Dermis microvascular lymphatic vessel endothelial cell (primary cell): ENCODE measurements at regions not wholly inside any gene's neighbourhood (a gene's known extent, or its start where the extent isn't known, plus 50 kb on each side); places are given as distances from the start of the nearest gene placed in this dataset.

Source experiments
- DNase-seq, 2 donors: peaks; one replicate each; pipeline versions ENCODE4 v3.0.0 to v3.0.0-alpha.2; 2010; ENCODE audit warnings: low read depth in 2 of 2

DNA sequence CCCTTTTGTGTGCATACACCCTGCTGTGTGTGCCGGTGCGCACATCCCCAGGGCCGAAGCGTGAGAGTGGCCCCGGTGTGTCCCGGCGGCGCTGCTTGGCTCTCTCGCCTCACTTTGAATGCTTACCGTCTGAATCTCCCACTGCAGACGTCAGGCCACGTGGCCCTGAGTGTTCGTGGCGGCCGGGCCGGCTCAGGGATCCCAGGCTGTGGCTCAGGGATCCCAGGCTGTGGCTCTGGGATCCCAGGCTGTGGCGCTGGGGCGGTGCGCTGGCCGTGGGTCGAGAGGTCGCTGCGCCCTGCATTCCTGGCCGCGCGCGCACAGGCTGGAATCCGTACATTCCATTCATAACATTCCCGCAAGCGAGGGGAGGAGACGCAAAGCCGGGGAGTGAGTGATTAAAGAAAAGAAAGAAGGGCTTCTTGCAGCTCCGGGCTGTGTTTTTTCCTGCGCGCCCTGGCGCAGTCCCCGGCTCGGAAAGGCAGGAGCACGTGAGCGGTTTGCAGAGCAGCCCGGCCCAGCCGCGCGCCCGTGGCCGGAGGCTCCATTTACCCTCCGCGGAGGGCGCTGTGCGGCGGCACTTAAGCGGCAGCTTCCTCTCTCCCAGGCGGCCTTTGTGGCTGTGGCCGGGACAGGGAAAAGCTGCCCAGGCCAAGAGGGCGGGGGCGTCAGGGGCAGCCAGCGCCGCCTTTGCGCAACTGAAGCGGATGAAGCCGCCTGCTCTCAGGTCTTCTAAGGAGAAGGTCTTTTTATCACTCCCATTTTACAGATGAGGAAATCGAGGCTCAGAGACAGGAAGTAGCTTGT, 87.0 kb upstream of the ALDH1L1 start:
- DNase-seq: peak; percentile 60 to 88

DNA sequence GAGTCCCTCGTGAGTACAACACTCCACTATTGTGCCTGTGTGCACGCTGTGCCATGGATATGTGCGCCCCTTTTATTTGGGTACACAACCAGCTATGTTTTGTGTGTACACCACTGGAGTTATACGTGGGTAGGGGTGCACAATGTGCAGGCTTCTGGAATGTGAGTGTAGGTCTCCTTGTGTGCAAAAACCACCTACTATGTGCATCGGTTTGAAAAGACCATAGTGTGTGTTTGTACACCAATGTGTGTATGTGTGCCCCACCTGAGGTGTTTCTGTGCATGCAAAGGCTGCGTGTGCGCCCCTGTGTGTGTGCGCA, 86.4 kb upstream of the ALDH1L1 start:
- no peak for DNase-seq

DNA sequence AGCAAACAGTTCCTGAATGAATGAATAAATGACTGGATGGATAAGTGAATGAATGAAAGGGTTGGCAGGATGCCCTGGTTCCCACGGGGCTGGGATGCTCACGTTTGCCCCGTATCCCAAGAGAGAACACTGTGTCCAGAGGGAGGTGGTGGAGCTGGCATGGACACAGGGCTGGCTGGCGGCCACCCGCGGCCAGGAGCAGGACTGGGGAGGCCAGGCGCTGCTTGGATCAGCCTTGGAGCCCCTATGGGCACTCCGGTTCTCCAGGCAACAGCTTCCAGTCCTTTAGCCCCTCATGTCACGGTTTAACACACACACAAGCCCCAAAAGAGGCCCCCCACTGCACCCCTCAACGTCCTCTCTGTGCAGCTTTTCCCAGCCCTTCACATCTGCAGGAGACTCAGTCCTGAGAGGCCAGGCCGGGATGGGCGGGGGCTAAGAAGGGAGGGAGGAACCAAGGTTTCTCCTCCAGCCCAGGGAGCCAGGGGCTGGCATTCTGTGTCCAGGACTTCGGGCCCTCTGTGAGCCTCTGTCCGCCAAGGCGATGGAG, 86.0 kb upstream of the ALDH1L1 start:
- DNase-seq: peak in 1 of 2 donors; percentile 6

DNA sequence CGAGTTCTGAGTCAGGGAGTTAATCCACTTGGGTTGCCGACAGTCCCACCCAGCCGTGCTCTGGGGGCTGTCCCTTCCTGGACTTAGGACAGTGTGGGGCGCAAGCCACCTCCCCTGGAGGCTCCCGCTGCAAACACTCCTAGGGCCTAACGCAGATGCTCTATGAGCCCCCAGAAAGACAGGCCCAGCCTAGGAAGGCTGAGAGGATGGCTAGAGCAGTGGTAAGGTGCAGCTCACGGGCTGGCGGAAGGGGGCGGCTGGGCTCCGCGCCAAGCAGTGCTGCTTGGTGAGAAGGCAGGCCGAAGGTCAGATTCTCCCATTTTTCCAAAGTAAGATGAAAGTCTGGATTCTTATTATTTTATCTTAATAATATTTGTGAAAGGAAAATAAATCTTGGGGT, 84.6 kb upstream of the ALDH1L1 start:
- DNase-seq: no peak

GRCh38 chr3:126264381-126264780, 84.0 kb upstream of the ALDH1L1 start:
- no peak for DNase-seq

GRCh38 chr3:126263971-126264370, 83.6 kb upstream of the ALDH1L1 start:
- DNase-seq: no peak

DNA sequence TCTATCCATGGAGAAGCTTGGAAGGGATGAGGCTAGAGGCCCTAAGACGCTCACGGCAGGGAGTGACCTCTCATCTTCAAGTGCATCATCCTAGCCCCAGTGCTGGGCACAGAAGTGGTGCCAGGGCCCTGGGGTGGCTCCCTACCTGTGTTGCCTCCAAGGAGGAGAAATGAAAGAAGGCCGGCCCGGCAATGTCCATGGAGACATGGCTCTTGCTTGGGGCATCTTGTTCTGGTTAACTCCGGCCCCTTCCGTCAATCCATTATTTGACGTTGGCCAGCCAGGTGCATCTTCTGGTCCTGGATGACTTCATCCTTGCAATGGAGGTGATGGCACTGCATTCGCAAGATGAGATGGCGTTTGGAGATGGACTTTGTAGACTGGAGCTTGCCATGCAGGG, 83.2 kb upstream of the ALDH1L1 start:
- DNase-seq: no peak

GRCh38 chr3:126262227-126262626, 81.8 kb upstream of the ALDH1L1 start:
- DNase-seq: no peak

DNA sequence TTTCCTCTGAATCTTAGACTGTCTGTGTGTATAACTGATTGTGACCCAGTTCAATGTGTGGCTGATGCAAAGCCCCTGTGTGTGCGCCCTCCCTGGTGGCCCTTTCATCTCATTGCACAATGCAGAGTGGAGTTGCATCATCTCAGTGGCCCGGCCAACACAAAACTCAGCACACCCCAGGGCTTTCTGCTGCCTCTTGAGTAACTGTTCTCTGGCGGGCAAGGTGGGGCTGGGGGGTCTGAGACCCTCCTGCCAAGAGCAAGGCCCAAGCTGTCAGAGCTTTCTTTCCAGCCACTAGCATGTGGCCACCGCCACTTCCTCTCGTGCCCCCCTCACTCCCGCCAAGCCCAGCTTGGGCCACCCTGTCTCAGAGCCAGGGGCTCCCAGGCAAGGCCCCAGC, 80.7 kb upstream of the ALDH1L1 start:
- DNase-seq: peak in 1 of 2 donors; percentile 30

- peak; percentile 22 to 64 for DNase-seq
These were observed 79.3 kb upstream of the ALDH1L1 start for GRCh38 chr3:126259411-126260391.

DNA sequence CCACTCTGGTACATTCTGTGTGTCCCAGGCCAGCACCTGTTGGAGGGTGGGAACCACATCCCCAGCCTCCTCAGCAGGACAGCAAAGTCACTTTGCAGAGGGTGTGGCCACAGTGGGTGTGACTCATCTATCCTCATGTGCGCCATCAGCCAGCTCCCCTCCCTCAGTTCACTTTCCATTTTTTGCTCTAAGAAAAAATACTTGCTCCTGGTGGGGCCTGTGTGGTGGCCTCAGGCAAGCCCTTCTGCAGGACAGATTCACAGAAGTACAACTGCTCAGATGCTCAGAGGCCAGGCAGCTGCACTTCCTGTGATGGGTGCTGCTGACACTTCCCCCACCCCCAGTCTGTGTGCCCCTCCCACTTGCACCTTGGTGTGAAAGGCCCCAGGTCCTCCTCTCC, 78.3 kb upstream of the ALDH1L1 start:
- no peak for DNase-seq

DNA sequence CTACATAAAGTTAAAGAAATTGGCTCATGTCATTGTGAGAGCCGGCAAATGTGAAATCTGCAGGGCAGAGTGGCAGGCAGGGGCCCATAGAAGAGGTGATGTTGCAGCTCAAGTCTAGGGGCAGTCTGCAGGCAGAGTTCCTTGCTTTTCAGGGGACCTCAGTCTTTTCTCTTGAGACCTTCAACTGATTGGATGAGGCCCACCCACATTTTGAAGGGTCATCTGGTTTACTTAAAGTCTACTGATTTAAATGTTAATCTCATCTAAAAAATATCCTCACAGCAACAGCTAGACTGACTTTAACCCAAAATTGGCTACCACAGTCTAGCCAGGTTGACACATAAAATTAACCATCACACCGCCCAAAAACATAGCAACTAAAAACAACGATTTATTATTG, 77.6 kb upstream of the ALDH1L1 start:
- no peak for DNase-seq

GRCh38 chr3:126257174-126257573, 76.8 kb upstream of the ALDH1L1 start:
- no peak for DNase-seq

- DNase-seq: no peak
These were observed 75.9 kb upstream of the ALDH1L1 start for GRCh38 chr3:126256251-126256650.

DNA sequence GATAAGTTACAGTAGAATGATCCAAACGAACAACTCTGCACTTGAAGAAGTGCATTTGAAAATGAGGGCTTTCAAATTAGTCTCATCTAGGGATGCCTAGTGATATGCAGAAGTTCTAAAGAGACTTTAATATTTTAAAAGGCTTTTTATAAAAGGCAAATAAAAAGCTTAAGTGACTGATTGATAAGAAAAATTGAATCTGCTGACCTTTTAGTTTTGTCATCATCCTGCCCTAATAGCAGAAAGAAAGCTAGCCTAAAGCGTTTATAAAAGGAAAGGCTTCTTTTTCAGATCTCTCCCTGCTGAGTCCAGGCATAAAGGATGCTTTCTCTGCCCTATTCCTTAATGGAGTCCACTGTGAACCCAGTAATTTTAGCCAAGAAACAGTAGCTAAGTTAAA, 72.7 kb upstream of the ALDH1L1 start:
- no peak for DNase-seq

DNA sequence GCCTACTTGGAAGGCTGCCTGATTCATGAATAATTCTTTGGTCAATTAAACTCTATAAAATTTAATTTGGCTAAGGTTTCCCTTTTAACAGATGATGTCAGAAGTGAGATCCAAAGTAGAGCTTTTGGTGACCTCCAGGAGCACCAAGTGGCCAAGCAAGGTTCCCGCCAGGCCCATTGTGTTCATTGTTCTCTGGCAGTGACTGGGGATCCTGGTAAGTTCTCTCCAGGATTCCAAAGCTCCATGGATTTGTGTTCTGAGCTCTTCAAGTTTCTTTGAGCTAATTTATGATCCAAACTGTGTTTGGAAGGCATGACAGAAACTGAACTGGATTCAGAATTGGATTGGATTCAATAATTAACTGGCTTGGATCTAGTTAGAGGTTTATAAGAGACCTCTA, 72.0 kb upstream of the ALDH1L1 start:
- no peak for DNase-seq

DNA sequence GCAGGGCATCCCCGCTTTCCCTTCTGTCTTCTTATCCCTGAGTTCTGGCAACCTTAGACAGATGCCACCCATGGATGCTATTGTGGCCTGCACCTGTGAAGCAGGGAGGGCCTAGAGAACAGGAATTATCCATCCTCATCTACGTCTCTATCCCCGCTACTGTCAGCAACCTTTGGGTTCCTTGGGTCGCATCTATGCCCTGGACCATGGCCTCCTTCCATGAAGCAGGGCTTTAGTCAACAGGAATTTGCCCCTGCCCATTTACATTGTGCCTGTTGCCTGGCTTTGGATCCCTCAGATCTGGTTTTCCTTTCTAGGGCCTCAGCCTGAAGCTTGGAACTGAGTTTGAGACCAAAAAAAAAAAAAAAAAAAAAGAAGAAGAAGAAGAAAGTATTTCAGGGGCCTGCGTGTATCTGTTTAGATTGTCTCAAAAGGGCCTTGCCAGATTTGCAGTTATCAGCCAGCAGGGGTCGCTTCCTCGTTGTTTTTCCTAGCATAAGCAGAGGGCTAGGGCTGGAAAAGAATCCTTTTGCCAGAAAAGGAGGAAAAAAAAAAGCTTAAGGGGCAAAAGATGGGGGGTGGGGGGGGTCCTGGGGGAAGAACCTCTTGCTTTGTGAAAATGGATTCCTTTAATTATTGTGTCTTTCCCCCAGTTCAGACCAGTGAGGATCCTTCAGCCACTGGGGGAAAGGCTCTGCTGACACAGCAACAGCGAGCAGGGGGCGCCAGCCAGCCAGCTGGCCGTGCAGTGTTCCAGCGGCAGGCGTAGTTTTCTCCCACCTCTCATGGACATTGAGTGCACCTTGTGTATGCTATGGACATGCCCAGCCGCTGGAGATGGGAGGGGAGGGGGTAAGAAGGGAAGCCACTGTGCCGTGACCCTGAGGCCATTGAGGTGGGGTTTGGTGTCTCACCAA, 65.7 kb upstream of the ALDH1L1 start:
- DNase-seq: peak; percentile 45 to 61
